ENCODE measurements at regions not wholly inside any gene's neighbourhood (a gene's known extent, or its start where the extent isn't known, plus 50 kb on each side); places are given as distances from the start of the nearest gene placed in this dataset.

GRCh38 chr5:125298258-125298657, 551.8 kb upstream of the ZNF608 start:
- no peak for TF ChIP-seq CTCF (IDR thresholded peaks at IDR 0.05)
- H3K36me3 Mint-ChIP-seq: no peaks in the 10 kb centered on the region
- Histone ChIP-seq H3K36me3 (ENCODE audit: control insufficient read depth, insufficient read depth, low read length) (no peaks in the 10 kb centered on the region), H3K27ac (ENCODE audit: low read length) (no peak overlapping the region), H3K27me3 (ENCODE audit: control insufficient read depth, insufficient read depth, low read length) (no peaks in the 10 kb centered on the region), H3K4me3 (ENCODE audit: low read length) (no peak overlapping the region), H3K9me3 (ENCODE audit: control insufficient read depth, insufficient read depth, low read length) (no peaks in the 10 kb centered on the region), H3K4me1 (ENCODE audit: control insufficient read depth, insufficient read depth, low read length) (no peaks in the 10 kb centered on the region)
- DNase-seq (no peak), ATAC-seq (no peak)
- peaks cover 0 to 3% of the 10 kb centered on the region in 2 donors for H3K9me3 Mint-ChIP-seq
- H3K4me1 Mint-ChIP-seq: no peaks in the 10 kb centered on the region
- H3K27ac Mint-ChIP-seq: no peak overlapping the region
- intact Hi-C loops (cut with micrococcal nuclease): no loop called here
- no peaks in the 10 kb centered on the region for H3K27me3 Mint-ChIP-seq (ENCODE audit: low read depth in 2 of 2)
- no peak overlapping the region for H3K4me3 Mint-ChIP-seq

- DNase-seq: no peak
- Histone ChIP-seq H3K27ac (ENCODE audit: low read length) (no peak overlapping the region), H3K27me3 (ENCODE audit: control insufficient read depth, insufficient read depth, low read length) (no peaks in the 10 kb centered on the region), H3K9me3 (ENCODE audit: control insufficient read depth, insufficient read depth, low read length) (no peaks in the 10 kb centered on the region), H3K36me3 (ENCODE audit: control insufficient read depth, insufficient read depth, low read length) (no peaks in the 10 kb centered on the region), H3K4me1 (ENCODE audit: control insufficient read depth, insufficient read depth, low read length) (no peaks in the 10 kb centered on the region), H3K4me3 (ENCODE audit: low read length) (no peak overlapping the region)
- Mint-ChIP-seq H3K9me3 (peaks cover 0 to 3% of the 10 kb centered on the region in 2 donors), H3K27ac (no peak overlapping the region), H3K36me3 (no peaks in the 10 kb centered on the region), H3K4me1 (no peaks in the 10 kb centered on the region), H3K4me3 (no peak overlapping the region), H3K27me3 (ENCODE audit: low read depth in 2 of 2) (no peaks in the 10 kb centered on the region)
- intact Hi-C loops (cut with micrococcal nuclease): no loop called here
- no peak for TF ChIP-seq CTCF (IDR thresholded peaks at IDR 0.05)
- ATAC-seq: no peak
- WGBS (ENCODE audit: insufficient coverage): 90% methylated on average over 1 of the region's 1 CpG
Measured at GRCh38 chr5:125298746-125299379, 552.4 kb upstream of the ZNF608 start.

GRCh38 chr5:125301711-125302110, 555.3 kb upstream of the ZNF608 start:
- ATAC-seq: no peak
- Histone ChIP-seq H3K4me3 (ENCODE audit: low read length) (no peak overlapping the region), H3K27ac (ENCODE audit: low read length) (no peak overlapping the region), H3K36me3 (ENCODE audit: control insufficient read depth, insufficient read depth, low read length) (no peaks in the 10 kb centered on the region), H3K4me1 (ENCODE audit: control insufficient read depth, insufficient read depth, low read length) (no peaks in the 10 kb centered on the region), H3K27me3 (ENCODE audit: control insufficient read depth, insufficient read depth, low read length) (no peaks in the 10 kb centered on the region), H3K9me3 (ENCODE audit: control insufficient read depth, insufficient read depth, low read length) (no peaks in the 10 kb centered on the region)
- no peak for TF ChIP-seq CTCF (IDR thresholded peaks at IDR 0.05)
- peaks cover 0 to 3% of the 10 kb centered on the region in 2 donors for H3K9me3 Mint-ChIP-seq
- intact Hi-C loops (cut with micrococcal nuclease): no loop called here
- no peaks in the 10 kb centered on the region for H3K4me1 Mint-ChIP-seq
- no peak overlapping the region for H3K27ac Mint-ChIP-seq
- H3K27me3 Mint-ChIP-seq (ENCODE audit: low read depth in 2 of 2): no peaks in the 10 kb centered on the region
- H3K36me3 Mint-ChIP-seq: no peaks in the 10 kb centered on the region
- no peak overlapping the region for H3K4me3 Mint-ChIP-seq
- DNase-seq: no peak
- WGBS (ENCODE audit: insufficient coverage): 71% methylated on average over 2 of the region's 3 CpGs

GRCh38 chr5:125302577-125302976, 556.1 kb upstream of the ZNF608 start:
- DNase-seq: no peak
- Mint-ChIP-seq H3K9me3 (peaks cover 2 to 3% of the 10 kb centered on the region in 2 donors), H3K4me1 (no peaks in the 10 kb centered on the region), H3K27ac (no peak overlapping the region), H3K27me3 (ENCODE audit: low read depth in 2 of 2) (no peaks in the 10 kb centered on the region), H3K4me3 (no peak overlapping the region), H3K36me3 (peaks cover 2% of the 10 kb centered on the region)
- Histone ChIP-seq H3K4me1 (ENCODE audit: control insufficient read depth, insufficient read depth, low read length) (no peaks in the 10 kb centered on the region), H3K27me3 (ENCODE audit: control insufficient read depth, insufficient read depth, low read length) (no peaks in the 10 kb centered on the region), H3K4me3 (ENCODE audit: low read length) (no peak overlapping the region), H3K36me3 (ENCODE audit: control insufficient read depth, insufficient read depth, low read length) (no peaks in the 10 kb centered on the region), H3K27ac (ENCODE audit: low read length) (no peak overlapping the region), H3K9me3 (ENCODE audit: control insufficient read depth, insufficient read depth, low read length) (peaks cover 3% of the 10 kb centered on the region)
- no peak for ATAC-seq
- no peak for TF ChIP-seq CTCF (IDR thresholded peaks at IDR 0.05)
- intact Hi-C loops (cut with micrococcal nuclease): no loop called here
- WGBS (ENCODE audit: insufficient coverage): 80% methylated on average over 3 of the region's 4 CpGs

Data from natural killer cell (primary cell).